ENCODE measurements at regions not wholly inside any gene's neighbourhood (a gene's known extent, or its start where the extent isn't known, plus 50 kb on each side); places are given as distances from the start of the nearest gene placed in this dataset.
"Not testable (repeated sequence)": the region's sequence is repeated elsewhere in the genome, so short reads cannot be mapped to it uniquely, and the experiment has no call there.

GRCh38 chr6:145098127-145098526 lies 637.2 kb downstream of the EPM2A start:
- H3K9me2 ChIP-seq (ENCODE audit: insufficient read depth); H3K36me3 ChIP-seq (ENCODE audit: insufficient read depth); ATAC-seq; H3K4me3 Mint-ChIP-seq; H4K20me1 ChIP-seq (replicated peaks; ENCODE audit: insufficient read depth); H3K27ac Mint-ChIP-seq; H3K27me3 Mint-ChIP-seq (ENCODE audit: insufficient read depth, low read depth, poor library complexity); H3K4me1 Mint-ChIP-seq; H3K79me2 ChIP-seq (replicated peaks; ENCODE audit: insufficient read depth); H3K27ac ChIP-seq (ENCODE audit: low read depth); DNase-seq (ENCODE audit: low spot score); H3K27me3 ChIP-seq (ENCODE audit: insufficient read depth); H3K4me1 ChIP-seq (ENCODE audit: insufficient read depth); H3K36me3 Mint-ChIP-seq (ENCODE audit: low read depth); H3F3A ChIP-seq (replicated peaks; ENCODE audit: low read depth); H2AFZ ChIP-seq; H3K4me3 ChIP-seq; H3K4me2 ChIP-seq: not testable (repeated sequence)
- H3K9me3 Mint-ChIP-seq = peaks cover 12% of the 10 kb centered on the region; the same call in 2 of the 3 replicates

DNA sequence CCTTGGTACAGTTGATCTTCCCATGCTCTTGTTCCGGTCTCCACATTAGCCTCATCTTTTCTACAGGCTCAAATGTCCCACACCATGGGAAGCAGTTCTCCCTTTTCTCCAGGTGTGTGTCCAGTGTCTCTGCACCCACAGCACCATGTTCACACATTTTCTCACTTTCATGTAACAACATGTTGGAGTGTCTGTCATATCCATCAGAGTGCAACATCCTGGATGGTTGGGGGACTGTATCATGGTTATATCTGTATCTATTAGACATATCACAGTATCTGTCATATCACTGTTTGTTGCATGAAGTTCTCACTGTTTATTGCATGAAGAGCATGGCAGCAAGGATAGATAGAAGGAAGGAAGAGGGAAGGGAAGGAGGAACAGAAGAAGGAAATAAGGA lies 635.6 kb downstream of the EPM2A start:
- Histone ChIP-seq H3K4me3 (no peak overlapping the region), H2AFZ (no peak overlapping the region), H3K4me2 (no peak overlapping the region), H3K27ac (ENCODE audit: low read depth) (no peak overlapping the region), H3K79me2 (replicated peaks; ENCODE audit: insufficient read depth) (no peaks in the 10 kb centered on the region), H3F3A (replicated peaks; ENCODE audit: low read depth) (no peaks in the 10 kb centered on the region), H3K4me1 (ENCODE audit: insufficient read depth) (peaks cover 6% of the 10 kb centered on the region; the same call in 1 of the 2 replicates), H3K27me3 (ENCODE audit: insufficient read depth) (no peaks in the 10 kb centered on the region), H3K9me2 (ENCODE audit: insufficient read depth) (0 out of 2 replicates have a peak, but pooled peaks cover 3% of the 10 kb centered on the region), H3K36me3 (ENCODE audit: insufficient read depth) (peaks cover 5% of the 10 kb centered on the region; the same call in 1 of the 2 replicates), H4K20me1 (replicated peaks; ENCODE audit: insufficient read depth) (no peaks in the 10 kb centered on the region)
- Mint-ChIP-seq H3K36me3 (ENCODE audit: low read depth) (peaks cover 8% of the 10 kb centered on the region), H3K27ac (no peak overlapping the region), H3K4me1 (peaks cover 8% of the 10 kb centered on the region), H3K9me3 (peaks cover 12% of the 10 kb centered on the region; the same call in 2 of the 3 replicates), H3K4me3 (no peak overlapping the region), H3K27me3 (ENCODE audit: insufficient read depth, low read depth, poor library complexity) (peaks cover 2% of the 10 kb centered on the region)
- DNase-seq (ENCODE audit: low spot score) = no peak
- ATAC-seq = no peak
- TF ChIP-seq, protein P1, sequence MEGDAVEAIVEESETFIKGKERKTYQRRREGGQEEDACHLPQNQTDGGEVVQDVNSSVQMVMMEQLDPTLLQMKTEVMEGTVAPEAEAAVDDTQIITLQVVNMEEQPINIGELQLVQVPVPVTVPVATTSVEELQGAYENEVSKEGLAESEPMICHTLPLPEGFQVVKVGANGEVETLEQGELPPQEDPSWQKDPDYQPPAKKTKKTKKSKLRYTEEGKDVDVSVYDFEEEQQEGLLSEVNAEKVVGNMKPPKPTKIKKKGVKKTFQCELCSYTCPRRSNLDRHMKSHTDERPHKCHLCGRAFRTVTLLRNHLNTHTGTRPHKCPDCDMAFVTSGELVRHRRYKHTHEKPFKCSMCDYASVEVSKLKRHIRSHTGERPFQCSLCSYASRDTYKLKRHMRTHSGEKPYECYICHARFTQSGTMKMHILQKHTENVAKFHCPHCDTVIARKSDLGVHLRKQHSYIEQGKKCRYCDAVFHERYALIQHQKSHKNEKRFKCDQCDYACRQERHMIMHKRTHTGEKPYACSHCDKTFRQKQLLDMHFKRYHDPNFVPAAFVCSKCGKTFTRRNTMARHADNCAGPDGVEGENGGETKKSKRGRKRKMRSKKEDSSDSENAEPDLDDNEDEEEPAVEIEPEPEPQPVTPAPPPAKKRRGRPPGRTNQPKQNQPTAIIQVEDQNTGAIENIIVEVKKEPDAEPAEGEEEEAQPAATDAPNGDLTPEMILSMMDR (conservative IDR thresholded peaks at IDR 0.05; ENCODE audit: low read depth in 2 of 2) = no peak
- TF ChIP-seq ZNF462 (CRISPR knock-in tag; IDR thresholded peaks at IDR 0.05) (no peak), STAT1 (IDR thresholded peaks at IDR 0.05; ENCODE audit: unreplicated experiment) (no peak), ZNF114 (CRISPR knock-in tag; IDR thresholded peaks at IDR 0.05) (no peak), NANOG (IDR thresholded peaks at IDR 0.05; ENCODE audit: borderline replicate concordance) (no peak), CREB1 (CRISPR knock-in tag; IDR thresholded peaks at IDR 0.05; ENCODE audit: low read depth) (no peak), EZH2 (IDR thresholded peaks at IDR 0.05; ENCODE audit: low read depth, unreplicated experiment) (no peak), ZNF331 (CRISPR knock-in tag; IDR thresholded peaks at IDR 0.05; ENCODE audit: low read depth) (no peak)
- TF ChIP-seq, protein P2, sequence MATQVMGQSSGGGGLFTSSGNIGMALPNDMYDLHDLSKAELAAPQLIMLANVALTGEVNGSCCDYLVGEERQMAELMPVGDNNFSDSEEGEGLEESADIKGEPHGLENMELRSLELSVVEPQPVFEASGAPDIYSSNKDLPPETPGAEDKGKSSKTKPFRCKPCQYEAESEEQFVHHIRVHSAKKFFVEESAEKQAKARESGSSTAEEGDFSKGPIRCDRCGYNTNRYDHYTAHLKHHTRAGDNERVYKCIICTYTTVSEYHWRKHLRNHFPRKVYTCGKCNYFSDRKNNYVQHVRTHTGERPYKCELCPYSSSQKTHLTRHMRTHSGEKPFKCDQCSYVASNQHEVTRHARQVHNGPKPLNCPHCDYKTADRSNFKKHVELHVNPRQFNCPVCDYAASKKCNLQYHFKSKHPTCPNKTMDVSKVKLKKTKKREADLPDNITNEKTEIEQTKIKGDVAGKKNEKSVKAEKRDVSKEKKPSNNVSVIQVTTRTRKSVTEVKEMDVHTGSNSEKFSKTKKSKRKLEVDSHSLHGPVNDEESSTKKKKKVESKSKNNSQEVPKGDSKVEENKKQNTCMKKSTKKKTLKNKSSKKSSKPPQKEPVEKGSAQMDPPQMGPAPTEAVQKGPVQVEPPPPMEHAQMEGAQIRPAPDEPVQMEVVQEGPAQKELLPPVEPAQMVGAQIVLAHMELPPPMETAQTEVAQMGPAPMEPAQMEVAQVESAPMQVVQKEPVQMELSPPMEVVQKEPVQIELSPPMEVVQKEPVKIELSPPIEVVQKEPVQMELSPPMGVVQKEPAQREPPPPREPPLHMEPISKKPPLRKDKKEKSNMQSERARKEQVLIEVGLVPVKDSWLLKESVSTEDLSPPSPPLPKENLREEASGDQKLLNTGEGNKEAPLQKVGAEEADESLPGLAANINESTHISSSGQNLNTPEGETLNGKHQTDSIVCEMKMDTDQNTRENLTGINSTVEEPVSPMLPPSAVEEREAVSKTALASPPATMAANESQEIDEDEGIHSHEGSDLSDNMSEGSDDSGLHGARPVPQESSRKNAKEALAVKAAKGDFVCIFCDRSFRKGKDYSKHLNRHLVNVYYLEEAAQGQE (IDR thresholded peaks at IDR 0.05; ENCODE audit: unreplicated experiment) = no peak
- TF ChIP-seq, protein P3, sequence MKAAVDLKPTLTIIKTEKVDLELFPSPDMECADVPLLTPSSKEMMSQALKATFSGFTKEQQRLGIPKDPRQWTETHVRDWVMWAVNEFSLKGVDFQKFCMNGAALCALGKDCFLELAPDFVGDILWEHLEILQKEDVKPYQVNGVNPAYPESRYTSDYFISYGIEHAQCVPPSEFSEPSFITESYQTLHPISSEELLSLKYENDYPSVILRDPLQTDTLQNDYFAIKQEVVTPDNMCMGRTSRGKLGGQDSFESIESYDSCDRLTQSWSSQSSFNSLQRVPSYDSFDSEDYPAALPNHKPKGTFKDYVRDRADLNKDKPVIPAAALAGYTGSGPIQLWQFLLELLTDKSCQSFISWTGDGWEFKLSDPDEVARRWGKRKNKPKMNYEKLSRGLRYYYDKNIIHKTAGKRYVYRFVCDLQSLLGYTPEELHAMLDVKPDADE (IDR thresholded peaks at IDR 0.05) = no peak

Data from GM23338 (cell line).